OCI-LY3 (cell line): ENCODE measurements at regions not wholly inside any gene's neighbourhood (a gene's known extent, or its start where the extent isn't known, plus 50 kb on each side); places are given as distances from the start of the nearest gene placed in this dataset.

Experiments
- EZH2phosphoT487 ChIP-seq: fragments of 200-600 bp; shearing (Covaris generic); IDR thresholded peaks from 2 replicates; pipeline ENCODE4 v1.6.1; 2018; ENCODE audit warnings: antibody characterized with exemption, mixed run types, low read depth
- TF ChIP-seq, protein P1 (sequence below): fragments of 200-600, 300-600 bp; sonication (generic); IDR thresholded peaks from 2 replicates; pipeline ENCODE4 v1.5.1; 2014; ENCODE audit warnings: antibody characterized with exemption, low read length, low read depth

DNA sequence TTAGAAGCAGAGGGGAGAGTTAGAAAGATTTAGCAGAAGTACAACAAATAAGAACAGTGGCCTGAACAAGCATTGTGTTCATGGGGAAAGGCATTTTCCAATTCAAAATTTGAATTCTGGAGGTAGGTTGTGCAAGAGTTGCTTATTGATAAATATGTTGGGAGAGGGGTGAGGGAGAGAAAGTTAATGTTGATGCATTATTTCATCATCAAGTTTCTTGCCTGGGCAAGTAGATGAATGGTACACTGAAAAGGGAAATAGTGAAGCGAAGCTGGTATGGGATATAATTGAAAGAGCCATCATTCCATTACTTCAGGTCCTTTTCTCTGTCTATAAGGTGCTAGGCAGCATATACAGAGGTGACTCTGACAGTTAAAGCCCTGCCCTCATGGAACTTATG is 288.9 kb upstream of the GBE1 start:
- TF ChIP-seq, protein P1, sequence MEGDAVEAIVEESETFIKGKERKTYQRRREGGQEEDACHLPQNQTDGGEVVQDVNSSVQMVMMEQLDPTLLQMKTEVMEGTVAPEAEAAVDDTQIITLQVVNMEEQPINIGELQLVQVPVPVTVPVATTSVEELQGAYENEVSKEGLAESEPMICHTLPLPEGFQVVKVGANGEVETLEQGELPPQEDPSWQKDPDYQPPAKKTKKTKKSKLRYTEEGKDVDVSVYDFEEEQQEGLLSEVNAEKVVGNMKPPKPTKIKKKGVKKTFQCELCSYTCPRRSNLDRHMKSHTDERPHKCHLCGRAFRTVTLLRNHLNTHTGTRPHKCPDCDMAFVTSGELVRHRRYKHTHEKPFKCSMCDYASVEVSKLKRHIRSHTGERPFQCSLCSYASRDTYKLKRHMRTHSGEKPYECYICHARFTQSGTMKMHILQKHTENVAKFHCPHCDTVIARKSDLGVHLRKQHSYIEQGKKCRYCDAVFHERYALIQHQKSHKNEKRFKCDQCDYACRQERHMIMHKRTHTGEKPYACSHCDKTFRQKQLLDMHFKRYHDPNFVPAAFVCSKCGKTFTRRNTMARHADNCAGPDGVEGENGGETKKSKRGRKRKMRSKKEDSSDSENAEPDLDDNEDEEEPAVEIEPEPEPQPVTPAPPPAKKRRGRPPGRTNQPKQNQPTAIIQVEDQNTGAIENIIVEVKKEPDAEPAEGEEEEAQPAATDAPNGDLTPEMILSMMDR: no peak
- TF ChIP-seq EZH2phosphoT487: no peak
